Endothelial cell of hepatic sinusoid (primary cell): ENCODE measurements at regions not wholly inside any gene's neighbourhood (a gene's known extent, or its start where the extent isn't known, plus 50 kb on each side); places are given as distances from the start of the nearest gene placed in this dataset.
"Not testable (repeated sequence)": the region's sequence is repeated elsewhere in the genome, so short reads cannot be mapped to it uniquely, and the experiment has no call there.

Experiments used
- in situ Hi-C: cut with HindIII; loops from 2 replicates; pipeline ENCODE4 v1.10.0; 2017; ENCODE audit warnings: low sequenced_read_pairs

DNA sequence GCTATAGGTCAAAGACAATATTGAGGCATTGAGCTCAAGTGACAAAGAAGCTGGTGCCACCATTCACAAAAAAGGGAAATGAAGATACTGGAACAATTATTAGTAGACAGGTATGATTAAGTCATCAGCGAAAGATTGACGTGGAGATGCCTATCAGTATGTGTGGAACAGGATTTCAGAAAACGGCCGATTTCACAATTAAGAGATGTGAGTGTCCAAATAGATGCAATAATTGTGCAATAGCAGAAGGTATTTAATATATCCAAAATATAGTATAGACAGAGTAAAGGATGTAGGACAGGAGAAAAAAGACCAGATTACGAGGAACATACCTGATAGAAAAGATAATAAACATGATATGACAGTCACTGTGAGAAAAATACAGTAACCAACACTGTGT lies 433.1 kb downstream of the C12orf50 start:
- in situ Hi-C loops, result no loop called here

DNA sequence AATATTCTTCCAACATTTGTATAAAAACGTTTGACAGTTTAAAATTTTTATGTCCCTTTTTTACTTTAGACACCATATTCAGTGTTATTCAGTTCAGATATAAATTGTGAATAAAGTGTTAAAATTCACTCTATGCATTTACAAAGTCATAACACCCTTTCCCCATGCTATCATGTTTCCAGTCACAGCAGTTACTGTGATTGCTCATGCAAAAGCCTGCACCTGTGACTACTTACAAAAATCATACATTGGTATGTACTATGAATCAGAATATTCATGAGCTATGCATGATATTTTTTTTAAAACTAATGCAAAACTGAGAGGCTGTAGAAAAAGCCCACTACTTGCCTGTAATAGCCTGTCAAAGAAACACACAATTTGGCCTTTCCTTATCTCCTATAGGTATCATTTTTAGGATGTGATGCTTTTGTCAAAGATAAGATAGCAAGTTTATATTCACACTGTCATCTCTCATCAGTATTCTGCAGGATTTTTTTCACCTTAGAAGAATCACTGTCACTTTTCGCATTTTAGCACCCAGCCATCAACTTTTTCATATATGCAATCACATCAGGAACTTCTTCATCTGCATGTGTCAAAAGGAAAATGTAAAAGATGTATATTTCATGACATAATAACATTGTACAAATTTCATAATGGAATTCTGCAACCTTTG lies 443.2 kb downstream of the C12orf50 start:
- in situ Hi-C loops, result no loop called here

DNA sequence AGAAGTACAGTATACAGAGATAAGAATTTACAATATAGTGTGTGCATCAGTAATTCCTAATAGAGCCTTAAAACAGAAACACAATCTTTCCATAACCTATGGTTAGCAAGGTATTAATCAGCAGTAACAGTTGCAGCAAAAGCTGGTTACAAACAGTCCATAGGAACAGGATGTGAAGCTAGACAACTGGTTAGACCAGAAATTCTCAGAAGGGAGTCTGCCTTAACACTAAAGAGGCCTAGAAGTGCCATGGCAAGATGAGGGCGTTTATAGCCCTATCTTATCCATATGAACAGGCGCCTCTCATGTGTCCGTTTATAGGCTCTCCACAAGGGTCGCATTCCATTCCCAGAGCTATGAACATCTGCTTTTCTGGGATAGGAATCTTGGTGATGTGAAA lies 450.1 kb downstream of the C12orf50 start:
- in situ Hi-C loops, result not testable (repeated sequence)

DNA sequence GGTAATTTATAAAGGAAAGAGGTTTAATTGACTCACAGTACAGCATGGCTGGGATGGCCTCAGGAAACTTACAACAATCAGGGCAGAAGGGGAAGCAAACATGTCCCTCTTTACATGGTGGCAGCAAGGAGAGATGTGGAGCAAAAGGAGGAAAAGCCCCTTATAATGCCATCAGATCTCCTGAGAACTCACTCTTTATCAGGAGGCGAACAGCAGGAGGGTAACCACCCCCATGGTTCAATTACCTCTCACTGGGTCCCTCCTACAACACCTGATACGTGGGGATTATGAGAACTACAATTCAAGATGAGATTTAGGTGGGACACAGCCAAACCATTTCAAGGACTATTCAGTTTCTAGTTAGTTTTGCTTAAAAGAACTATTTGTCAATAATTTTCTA lies 453.3 kb downstream of the C12orf50 start:
- in situ Hi-C loops, result no loop called here

DNA sequence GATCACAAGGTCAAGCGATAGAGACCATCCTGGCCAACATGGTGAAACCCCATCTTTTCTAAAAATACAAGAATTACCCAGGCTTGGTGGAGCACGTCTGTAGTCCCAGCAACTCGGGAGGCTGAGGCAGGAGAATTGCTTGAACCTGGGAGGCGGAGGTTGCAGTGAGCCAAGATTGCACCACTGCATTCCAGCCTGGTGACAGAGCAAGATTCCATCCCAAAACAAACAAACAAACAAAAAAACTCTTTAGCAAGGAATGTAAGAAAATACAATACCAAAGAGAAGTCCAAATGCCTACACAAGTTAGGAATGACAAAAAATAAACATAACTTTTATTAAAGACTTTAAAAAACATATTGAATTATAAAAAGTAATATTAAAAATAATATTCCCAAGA lies 462.3 kb downstream of the C12orf50 start:
- in situ Hi-C loops, result not testable (repeated sequence)

DNA sequence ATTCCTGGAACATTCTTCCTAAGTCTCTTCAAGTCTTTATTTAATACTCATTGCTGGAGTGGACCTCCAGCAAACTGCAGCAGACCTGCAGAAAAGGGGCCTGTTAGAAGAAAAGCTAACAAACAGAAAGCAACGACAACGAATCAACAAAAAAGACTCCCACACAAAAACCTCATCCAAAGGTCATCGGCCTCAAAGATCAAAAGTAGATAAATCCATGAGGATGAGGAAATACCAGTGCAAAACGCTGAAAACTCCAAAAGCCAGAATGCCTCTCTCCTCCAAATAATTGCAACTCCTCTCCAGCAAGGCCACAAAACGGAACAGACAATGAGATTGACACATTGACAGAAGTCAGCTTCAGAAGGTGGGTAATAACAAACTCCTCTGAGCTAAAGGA lies 472.2 kb downstream of the C12orf50 start:
- in situ Hi-C loops, result no loop called here

DNA sequence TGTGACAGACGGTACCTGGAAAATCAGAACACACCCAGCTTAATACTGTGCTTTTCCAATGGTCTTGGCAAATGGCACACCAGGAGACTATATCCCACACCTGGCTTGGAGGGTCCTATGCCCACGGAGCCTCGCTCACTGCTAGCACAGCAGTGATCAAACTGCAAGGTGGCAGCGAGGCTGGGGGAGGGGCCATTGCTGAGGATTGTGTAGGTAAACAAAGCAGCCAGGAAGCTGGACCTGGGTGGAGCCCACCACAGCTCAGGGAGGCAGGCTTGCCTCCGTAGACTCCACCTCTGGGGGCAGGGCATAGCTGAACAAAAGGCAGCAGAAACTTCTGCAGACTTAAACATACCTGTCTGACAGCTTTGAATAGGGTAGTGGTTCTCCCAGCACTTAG lies 498.0 kb downstream of the C12orf50 start:
- in situ Hi-C loops, result not testable (repeated sequence)

DNA sequence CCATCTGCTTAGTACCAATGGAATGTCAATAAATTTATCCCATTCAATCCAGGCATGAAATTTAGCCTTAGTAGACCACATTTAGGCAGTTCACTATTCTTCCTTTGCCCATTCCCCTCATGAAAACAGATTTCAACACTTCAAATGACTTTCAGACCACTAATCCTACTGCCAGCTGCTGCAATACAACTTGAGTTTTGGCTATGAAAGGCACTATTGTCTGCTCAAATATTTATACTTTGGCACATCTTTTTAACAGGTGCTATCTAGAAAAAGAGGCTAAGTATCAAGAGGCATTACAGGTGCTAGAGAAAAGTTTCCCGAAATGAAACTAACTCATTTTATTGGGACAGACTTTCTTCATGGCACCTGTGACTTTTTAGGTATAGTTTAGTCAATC lies 499.8 kb downstream of the C12orf50 start:
- in situ Hi-C loops, result no loop called here

DNA sequence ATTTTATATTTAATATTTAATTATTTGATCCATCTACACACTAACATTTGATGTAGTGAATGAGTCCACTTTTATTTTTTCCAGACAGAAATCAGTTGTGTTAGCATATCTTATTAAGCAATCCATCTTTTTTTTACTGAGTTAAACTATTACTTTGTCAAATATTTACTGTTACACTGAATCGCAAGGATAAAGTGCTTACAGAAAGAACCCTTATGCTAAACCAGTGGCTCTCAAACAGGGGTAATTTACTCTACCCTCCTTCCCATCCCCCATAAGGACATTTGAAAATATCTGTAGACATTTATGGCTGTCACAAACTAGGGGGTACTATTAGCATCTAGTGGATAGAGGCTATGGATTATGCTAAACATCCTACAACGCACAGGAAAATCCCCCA lies 508.2 kb downstream of the C12orf50 start:
- in situ Hi-C loops, result no loop called here

DNA sequence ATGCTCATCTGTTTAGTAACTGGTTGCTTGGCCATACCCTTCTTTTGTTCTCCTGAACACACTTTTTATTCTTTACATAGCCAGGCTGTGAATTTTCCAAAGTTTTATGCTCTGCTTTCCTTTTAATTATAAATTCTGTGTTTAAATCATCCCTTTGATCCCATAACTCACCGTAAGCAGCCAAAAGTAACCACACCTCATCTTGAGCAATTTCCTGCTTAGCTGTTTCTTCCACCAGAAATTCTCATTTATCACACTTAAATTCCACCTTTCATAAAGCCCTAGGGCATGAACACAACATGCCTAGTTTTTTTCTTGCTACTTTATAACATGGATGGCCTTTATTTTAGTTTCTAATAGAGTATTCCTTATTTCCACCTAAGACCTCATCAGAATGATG lies 510.7 kb downstream of the C12orf50 start:
- in situ Hi-C loops, result no loop called here

DNA sequence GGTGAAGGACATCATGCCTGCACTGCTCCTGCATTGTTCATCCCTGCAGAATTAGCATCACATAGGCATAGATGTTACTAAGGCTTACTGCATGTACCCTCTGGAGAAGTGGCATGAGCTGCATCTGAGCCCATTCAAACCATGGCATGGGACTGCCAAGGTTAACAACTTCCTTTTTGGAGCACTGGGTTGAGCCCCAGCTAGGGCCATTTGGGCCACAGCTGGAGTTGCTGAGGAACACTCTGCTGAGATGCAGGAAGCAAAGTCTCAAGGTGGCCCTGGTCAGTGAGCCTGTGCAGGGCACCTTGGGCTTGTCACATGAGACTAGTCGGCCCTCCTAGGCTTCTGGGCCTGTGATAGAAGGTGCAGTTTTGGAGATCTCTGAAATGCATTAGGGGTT lies 511.2 kb downstream of the C12orf50 start:
- in situ Hi-C loops, result no loop called here

DNA sequence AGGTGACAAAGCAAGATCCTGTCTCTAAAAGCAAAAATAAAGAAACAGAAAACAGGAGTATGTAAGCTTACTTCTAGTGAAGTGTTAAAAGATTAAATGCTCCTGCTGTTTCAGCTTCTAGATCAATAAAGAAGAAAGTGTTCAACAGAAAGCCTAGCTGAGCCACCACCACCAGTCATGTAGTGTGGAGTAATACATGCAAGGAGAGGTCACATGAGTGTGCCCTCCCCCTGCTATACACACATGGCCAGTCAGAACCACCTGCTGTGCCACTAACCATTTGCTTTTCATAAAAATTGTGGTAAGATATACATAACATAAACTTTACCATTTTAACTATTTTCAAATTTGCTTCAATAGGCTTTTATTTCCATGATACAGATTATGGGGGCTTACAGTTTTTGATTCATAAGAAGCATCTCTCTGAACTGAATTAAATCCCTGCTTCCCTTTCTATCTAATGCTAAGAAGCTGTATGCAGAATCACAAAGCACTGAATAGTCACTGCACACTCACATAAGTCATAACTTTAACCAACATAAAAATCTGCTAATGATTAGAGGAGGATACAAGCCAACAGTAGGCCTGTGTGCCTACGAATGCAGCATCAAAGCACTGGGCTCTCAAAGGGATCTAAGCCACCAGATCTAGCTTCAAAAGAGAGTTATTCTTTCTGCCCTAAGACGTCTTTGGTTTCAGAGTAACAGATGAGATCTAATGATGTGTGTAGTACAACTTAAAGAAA lies 515.5 kb downstream of the C12orf50 start:
- in situ Hi-C loops, result no loop called here

DNA sequence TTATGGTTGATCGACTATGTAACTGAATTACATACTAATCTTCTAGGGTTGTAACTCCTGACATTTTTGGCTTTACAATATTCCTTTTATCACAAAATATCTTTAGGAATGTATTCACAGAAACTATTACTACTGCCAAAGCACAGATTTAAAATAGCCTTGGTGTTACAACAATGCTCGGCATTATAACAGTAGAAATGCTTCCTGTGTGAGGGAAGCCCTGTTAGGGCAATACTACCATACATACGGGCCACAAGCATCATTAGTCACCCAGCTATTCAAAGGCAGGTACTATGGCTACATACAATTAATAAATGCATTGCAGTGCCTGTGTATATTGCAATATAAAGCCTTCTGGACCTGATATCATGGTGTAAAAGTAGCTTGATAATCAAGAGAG lies 517.8 kb downstream of the C12orf50 start:
- in situ Hi-C loops, result no loop called here

DNA sequence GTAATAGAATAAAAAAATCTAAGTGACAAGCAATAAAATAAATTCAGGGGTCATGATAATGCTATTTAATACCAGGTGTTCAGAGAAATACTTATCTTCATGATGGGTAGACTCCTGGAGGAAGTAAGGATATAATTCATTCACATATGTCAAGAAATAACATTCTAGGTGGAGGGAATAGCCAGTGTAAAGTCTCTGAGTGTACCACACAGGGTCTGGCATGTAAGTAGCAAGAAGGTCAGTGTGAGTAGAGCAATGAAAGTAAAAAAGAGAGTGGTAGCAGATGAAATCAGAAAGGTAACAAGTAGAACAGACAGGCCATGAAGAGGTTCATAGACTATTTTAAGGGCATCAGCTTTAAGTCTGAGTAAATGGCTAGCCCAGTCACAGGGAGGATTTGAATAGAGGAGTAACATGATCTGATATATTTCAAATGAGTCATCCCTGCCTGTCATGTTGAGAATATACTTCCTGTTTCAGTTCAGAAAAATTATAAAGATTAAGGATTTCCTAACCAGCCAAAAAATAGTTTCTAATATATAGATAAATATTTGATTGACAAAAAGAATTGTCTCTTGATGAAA lies 519.9 kb downstream of the C12orf50 start:
- in situ Hi-C loops, result no loop called here

DNA sequence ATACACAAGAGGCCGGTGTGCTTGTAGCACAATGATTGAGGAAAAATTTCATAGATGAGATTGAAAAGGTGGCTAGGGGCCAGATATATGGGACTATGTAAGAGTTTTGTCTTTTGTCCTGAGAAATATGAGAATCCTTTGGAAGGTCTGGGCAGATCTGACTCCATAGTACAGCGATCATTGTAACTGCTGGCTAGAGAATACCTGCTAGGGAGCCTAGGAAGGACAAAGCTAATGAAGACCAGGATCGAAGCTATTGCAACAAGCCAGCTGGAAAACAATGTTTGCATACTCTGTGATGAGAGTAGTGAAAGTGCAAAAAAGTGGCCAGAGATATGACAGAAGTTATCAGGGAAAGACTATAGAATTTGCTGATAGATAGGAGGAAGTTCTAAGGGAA lies 537.6 kb downstream of the C12orf50 start:
- in situ Hi-C loops, result no loop called here

DNA sequence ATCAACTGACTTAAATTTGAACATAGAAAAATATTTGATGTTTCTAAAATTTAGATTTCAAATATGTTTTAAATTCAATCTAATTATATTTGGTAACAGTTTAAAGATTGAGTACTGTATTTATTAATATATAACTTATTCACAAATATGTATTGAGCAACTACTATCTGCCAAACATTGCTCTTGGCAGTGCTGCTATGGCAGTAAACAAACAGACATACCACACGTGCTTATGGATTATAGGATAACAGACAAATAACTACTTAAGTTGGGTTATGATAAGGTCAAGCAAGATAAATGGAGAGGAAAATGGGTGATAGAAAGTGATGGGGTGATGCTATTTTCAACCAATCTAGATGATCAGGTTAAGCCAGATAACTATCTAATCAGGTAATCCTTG lies 538.1 kb downstream of the C12orf50 start:
- in situ Hi-C loops, result no loop called here

DNA sequence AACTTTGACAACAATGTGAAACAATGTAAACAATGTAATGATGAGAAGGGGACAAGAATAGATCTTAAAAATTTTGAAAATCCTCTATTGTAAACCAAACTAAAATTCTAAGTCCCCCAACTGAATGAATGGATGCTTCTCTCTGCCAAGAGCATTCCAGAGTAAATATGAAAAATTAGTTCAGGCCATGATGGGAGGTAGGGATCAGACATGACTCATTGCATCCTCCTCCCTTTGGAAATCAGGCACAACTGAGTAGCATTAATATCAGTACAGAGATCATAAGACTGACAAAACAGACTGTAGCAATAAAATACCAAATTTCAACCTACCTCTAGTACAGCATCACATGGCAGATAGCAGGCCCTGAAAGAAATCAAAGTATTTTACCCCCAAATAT lies 559.9 kb downstream of the C12orf50 start:
- in situ Hi-C loops, result loop anchor here (5.0 kb wide), 1 partner anchor 42 kb away; no protein-coding TSS in a partner anchor

DNA sequence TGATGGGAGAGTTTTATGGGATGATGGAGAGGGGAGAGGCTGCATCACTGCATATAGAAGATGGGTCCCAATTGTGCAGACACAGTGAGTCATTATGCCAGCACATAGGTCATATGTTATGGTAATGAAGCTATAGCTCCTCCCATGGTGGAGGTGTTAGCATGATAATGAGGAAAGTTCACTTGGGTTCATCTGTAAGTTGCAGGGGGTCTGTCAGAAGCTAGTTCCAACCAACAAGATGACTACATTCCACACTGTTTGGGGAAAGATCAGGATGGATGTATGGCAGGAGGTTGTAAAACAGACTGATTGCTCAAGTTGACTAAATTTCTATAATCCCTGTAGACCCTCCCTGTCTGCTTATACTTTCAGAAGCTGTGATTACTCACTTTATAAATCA lies 561.3 kb downstream of the C12orf50 start:
- in situ Hi-C loops, result loop anchor here (5.0 kb wide), 1 partner anchor 41 kb away; no protein-coding TSS in a partner anchor

DNA sequence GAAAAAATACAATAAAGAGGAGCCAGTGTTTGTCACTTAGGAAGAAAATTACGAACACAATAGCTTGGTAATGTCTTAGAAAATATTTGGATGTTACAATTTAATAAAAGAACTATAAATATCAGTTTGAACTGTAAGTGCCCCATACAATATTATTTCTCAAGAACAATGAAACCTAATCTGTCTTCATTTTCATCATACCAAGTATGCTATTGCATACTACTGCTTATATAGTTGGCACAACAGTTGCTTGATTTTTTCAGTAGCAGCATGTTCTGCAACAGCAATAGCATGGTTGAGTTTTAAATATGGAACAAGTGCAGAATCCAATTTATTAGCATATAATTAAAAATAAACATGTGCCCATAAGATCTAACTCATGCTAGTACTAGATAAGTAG lies 564.6 kb downstream of the C12orf50 start:
- in situ Hi-C loops, result no loop called here

DNA sequence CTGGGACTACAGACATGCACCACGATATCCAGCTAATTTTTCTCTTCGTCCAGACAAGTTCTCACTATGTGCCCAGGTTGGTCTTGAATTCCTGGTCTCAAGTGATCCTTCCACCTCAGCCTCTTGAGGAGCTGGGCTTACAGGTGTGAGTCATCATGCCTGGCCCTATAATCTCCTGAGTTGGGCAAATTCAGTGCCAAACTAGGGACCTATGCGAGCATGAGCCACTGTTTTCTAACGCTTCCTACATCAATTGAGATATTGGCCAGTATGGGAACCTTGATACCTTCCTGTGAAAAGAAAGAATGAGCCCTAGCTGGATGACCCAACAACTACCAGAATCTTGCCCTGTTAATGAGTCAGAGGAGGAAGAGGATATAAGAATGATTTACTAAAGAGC lies 585.2 kb downstream of the C12orf50 start:
- in situ Hi-C loops, result no loop called here

DNA sequence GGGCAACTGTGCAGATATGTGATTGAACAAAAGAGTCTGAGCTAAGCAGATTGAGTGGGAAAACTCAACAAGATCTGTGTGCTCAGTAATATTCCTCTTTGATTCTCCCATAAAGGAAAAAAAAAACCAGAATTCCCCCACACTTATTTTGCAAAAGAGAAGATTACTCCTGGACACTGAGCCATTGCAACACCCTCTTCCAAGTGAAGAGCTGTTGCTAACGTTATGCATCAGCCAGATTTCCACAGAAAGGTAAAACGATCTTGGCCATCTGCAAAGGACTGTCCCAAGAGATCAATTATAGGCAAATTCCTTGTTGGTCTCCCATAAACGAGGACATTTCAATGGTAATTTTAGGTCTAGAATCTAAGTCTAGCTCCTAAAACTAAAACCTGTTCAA lies 587.7 kb downstream of the C12orf50 start:
- in situ Hi-C loops, result no loop called here
